HG02938 (cell line): ENCODE measurements at regions not wholly inside any gene's neighbourhood (a gene's known extent, or its start where the extent isn't known, plus 50 kb on each side); places are given as distances from the start of the nearest gene placed in this dataset.

Source experiments
- ATAC-seq: cut with Tn5 transposase; IDR thresholded peaks from one replicate; pipeline ENCODE4 v1.9.1; 2021; ENCODE audit warnings: mild to moderate bottlenecking, moderate library complexity; ENCODE audit not compliant: unreplicated experiment

DNA sequence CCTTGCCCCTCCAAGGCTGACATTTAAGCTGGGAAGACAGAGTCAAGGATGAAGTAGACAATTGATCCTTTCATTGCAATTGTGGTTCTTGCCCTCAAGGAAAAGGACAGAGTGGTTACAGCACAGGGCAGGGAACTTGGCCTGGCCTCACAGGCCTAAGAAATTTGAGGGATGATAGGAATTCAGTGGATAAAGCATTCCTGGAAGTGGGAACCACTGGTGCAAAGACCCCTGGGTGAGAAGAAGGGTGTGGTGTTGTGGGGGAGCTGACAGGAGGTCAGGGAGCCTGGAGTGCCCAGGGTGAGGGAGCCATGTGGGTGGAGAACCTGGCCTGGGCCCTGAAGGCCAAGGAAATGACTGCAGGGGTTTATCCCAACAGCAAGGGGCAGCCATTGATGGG, 287.4 kb downstream of the UACA start:
- ATAC-seq = no peak

DNA sequence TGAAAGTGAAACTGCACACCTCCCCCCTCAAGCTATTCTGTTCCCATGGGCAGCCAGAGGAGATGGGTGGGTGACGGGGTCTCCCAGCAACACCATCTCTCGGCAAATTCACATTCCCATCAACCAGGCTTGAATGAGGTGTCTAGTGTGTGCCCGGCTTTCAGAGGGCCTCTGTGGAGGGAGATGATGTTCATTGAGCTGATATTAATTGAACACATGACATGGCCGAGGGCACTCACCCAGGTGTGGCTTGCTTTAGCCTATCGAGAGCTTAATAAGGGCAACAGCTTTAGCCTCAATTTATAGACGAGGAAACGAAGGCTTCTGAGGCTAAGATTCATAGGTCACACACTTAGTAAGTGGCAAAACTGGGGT, 288.0 kb downstream of the UACA start:
- no peak for ATAC-seq

DNA sequence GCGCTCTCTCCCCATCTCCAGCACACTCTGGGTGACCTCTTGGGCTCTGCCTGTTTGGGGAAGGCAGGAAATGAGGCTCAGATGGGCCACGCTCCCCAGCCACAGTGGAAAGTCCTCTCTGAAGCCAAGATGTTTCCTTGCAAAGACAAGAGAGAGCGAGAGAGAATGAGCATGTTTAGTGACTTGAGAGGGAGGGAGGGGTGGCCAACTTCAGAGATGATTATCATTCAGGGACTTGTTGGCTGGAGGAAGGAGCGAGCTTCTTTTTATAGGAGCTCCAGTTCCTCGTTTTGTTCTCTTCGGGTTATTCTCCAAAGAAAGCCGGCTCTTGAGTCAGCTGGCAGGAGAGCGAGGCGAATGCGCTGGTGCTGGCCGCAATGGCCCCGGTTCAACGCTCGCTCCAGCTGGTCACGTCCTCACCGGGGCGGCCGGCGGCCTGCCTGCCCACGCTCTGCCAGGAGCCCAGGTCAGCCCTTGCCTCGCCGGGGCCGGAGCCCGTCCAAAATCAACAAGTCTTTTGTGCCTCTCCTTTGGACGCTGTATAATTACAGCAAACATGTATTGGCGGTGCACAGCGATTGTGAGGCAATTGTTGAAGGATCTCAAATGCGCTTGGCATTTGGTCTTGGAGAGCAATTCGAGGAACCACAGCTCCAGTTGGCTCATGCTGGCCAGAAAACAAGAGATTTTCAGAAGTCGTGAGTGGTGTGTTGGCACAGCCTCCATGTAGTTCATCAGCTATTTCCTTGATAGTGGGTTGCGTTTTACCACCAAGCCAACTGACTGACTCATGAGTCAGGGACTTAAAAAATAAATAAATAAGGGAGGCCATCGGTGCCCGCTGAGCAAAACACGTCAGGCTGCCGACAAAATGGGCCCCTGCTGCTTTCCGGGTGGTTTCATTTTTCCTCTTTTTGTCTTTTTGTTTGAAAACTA, 288.6 kb downstream of the UACA start:
- ATAC-seq = no peak

DNA sequence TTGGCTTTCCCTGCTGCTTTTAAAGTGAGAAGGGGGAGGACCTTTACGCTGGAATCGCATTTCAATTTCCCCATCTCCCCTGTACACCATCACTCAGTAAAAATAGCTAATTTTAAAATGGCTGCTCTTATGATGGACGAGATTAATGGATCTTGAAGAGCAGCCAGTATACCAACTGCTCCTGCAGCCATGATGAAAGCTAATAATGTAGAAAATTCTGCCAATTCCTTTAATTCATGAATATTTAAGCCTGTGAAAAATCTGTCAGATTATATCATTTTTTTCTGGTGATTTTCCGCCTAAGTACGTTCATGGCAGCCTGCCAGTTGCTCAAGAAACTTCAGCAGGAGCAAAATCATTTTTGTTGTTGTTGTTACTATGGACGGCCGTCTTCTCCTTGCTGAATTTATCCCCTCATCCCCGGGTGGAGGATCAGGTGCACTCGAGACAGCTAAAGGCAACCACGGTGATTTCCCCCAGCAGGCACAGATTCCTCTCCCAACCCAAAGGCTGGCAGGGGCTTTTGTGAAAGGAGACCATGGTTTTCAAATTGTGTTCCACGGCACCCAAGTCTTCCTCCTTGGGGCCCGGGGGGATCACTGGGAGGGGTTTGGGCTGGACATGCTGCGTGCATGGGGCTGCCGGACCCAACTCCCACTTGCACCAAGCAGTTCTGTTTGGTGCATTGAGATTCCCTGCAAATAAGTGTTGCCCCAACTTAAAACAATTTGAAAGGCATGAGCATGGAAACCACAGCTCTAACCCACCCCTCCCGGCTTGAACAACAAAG, 289.6 kb downstream of the UACA start:
- ATAC-seq = no peak

DNA sequence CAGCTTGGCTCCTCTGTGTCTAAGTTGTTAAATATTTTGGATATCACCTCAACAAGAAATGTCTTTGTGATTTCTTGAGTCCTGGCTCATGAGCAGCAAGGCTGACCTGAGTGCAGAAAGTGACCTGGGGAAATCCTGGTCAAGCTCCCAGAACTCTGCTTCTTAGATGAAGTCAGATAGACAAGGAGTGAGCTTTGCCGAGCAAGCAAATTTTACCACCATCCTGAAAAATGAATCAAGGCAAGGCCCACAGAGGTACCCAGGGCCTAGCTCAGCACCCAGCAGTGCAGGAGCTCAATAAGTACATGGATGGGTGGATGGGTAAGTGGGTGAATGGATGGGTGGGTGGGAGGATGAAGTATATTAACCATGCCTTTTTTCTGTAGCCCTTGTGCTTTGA, 291.8 kb downstream of the UACA start:
- no peak for ATAC-seq

DNA sequence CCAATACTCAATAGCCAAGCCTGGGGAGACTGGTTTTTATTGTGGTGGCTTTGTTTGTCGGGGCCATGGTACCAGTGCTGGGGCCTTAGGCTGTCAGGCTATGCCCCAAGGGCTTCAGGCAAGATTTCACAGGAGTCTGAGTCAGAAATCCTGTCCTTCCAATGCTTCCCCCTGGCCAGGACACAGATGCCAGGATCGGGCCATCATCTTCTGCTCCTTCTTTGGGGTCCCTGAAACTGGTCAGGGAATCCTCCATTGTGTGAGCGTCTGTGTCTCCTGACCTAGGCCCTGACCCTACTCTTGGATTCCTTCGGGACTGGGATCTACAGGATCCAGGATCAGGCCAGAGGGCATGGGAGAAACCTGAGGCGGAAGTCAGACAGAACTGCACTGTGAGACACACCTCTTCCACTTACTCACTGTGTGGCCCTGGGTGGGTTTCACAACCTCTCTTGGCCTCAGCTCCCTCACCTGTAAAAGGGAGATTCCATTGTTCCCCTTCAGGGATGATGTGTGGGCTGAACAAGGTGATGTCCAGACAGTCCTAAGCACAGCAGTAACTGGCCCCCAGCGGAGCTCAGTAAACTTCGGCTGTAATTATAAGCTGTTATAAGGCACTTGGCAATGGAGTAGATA, 292.7 kb downstream of the UACA start:
- no peak for ATAC-seq

DNA sequence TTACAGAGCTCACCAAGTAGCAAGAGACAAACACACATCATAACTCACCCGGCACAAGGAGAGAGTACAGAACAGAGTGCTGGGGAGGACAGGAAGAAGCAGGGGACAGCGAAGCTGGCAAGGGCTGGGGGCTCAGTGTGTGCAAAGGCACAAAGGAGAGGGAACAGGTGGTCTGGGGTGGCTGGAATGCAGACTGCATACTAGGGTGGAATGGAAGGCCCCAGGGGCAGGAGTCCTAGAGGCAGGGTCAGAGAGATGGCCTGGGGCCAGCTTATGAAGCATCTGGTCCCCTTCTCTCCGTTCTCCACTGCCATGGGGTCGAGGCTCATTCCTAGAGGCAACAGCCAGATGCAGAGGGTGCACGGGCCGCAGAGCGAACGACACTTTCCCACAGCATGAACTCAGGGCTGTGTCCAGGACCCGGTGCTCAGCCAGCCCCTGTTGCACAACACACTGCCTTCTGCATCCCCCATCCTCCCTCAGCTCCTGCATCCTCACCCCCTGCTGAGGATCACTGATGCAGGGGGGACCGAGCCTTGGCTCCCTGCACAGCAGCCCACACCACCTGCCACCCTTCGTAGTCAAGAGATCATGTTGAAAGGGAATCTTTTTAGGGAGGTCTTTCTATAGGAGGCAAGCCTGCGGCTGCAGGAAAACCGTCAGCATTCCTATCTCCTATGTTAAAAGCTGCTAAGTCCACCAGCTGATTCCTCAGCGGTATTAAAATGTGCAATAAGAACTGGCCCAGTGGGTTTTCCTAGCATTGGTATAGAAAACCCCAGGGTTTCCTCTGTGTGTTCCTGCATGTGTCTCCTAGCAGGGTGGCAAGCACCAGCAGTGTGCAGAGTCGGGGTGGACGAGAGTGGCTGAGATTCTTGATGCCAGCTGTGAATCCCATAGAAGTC, 293.5 kb downstream of the UACA start:
- ATAC-seq = no peak

DNA sequence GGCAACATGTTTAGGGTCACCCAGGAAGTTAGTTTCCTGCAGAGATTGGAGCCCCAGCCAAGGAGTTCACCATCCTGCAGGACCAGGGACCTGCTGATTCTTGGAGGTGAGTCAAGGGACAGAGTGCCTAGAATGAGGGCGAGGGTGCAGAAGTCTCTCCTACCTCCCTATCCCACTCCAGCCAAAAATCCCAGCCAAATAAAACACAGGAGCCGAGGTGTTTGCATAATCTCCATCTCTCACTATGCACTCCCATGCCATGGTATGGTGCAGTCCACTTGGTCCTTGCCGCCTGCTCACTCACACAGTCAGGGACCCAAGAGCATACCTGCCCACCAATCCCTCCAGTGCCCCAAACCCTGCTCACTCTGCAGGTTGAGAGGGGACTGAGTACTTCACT, 294.2 kb downstream of the UACA start:
- no peak for ATAC-seq

DNA sequence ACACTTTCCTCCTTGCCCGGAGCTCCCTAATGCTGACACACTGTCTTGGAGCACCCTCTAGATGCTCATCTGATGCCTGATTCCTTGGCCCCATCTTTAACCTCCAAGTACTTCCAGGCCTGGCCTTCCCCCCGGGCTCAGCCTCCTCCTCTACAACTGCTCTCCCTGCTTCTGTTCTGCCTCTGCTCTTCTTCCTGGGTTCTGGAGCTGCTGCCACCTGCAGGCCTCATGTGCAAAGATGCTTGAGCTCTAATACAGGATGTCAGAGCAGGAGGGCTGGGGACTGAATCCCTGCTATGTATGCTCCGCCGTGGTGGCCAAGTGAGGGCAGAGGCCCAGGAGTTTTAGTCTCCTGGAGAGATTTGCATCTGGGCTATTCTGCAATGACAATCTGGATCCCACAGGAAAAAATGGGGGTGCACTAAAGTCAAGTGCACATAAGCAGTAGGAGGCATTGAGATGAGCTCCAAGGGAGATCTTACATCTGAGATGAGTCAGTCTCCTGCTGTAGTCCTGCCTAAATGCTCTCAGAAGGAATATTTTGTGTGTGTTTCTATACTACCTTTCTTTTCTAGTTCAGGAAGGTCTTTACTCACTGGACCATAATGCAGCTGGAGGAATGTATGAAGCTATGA, 296.3 kb downstream of the UACA start:
- ATAC-seq = no peak

DNA sequence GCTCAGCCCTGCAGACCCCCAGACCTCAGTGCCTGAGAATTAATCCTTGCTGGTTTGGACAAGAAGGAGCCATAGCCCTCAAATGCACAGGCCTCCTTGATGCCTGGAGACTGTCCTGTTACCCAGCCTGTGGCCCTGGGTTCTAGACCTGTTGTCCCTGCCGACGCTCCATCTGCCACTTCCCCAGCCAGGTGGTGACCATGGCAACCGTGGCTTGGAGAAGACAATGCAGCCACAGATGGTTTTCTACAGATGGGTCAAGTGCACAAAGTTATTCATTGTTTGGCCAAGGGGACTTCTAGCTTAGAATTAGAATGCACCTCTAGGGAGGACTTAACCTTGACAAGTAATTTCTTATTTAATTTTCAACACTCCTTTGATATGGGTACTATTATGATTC, 297.1 kb downstream of the UACA start:
- no peak for ATAC-seq

DNA sequence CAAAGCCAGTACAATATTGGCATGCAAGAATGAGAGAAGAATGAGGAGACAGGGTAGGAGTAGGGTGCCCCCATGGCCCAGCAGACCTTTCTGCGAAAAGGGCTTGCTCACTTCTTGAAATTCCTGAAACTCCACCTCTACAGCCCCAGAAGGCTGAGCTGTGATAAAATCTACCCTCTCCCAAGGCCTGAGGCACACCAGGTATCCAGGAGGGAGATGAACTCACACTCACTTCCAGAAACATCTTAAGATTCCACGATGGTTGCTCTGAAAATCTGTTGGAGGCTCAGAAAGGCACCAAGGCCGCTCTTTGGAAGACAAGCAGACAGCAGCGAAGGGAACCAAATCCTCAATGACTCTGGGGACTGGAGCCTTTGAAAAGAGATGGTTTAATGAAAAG, 297.5 kb downstream of the UACA start:
- ATAC-seq = no peak

DNA sequence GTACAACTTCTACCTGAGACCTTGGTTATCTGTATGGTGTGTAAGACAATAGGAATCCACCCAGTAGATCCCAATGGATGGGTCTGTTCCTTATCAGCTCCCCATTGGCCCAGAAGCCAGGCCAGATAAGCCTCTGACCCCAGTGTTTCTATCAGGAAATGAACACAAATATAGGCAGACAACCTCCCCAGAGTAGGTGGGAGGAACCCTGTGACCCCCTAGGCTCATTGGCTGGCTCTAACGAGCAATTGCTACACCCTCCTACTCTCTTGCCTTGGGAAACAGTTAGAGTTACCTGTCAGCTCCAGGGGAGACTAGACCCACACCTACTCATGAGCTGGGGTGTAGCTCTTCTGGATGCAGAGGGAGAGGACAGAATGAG, 299.9 kb downstream of the UACA start:
- no peak for ATAC-seq

DNA sequence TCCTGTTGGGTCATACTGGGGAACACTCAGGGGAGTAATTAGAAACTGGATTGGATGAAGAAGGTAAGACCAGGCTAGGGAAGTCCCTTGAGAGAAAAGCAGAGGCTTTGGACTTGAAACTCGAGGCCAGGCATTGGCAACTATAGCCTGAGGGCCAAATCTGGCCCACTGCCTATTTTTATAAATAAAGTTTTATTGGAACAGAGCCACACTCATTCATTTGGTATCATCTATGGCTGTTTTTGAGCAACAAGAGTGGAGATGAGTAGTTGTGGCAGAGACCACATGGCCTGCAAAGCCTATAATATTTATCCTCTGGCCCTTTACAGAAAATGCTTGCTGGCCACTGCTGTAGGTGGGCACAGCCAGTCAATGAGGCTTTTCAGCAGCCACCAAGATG, 301.4 kb downstream of the UACA start:
- ATAC-seq = no peak

DNA sequence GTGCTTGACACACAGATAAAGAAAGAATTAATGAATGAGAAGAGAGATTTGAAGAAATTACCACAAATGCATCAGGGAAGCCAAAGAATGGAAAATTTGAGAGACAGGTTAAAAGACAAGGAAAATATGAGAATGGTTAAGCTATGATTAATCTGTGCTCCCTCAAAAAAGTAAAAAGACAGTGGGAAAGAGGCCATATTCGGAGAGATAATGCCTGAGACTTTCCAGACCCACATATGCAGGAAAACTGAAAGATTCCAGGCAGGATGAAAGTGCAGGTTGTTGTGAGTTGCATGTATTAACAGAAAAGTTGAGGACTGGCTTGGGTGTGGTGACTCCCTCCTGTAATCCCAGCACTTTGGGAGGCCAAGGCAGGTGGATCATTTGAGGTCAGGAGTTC, 302.3 kb downstream of the UACA start:
- no peak for ATAC-seq

DNA sequence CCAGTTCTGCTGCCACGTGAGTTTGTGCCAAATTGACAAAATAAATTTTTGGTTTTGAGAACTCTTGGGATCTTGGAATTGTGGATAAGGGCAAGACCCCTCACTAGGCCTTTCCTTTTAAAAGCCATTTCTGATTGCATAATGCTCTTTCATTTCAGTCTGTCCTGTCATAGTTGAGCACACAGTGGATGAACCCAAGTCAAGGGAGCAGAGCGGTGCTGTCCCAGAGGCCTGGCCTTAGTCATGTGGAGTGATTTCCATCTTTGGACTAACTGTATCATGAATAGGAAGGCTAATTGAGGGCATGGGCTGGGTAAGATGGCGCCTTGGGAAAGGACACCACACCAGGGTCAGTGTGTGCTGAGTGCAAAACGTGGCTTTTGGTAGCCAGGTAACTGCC, 304.0 kb downstream of the UACA start:
- no peak for ATAC-seq

DNA sequence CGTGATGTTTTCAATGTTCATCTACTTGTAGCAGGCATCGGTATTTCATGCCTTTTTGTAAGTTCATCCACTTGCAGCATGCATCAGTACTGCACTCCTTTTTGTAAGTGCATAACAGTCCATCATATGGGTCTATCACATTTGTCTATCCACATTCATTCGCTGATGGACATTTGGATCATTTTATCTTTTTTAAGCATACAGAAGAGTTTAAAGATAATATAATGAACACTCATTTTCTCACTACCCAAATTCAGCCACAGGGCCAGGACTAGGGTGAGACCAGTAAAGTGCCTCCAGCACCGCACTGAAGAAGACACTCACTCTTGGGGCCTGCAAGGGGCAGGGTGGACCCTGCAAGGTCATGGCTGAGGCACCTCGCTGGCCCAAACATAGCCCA, 309.6 kb downstream of the UACA start:
- no peak for ATAC-seq

DNA sequence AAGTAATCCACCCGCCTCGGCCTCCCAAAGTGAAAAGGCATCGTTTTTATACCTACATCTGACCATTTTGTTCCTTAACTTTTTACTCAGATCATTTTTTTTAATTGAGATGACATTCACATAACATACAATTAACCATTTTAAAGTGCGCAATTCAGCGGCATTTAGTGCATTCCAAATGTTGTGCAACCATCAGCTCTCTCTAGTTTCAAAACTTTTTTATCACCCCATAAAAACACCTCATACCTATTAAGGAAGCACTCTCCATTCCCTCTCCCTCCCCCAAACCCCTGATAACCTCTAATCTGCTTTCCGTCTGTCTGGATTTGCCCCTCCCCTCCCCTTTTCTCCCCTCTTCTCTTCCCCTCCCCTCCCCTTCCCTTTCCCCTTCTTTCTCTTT, 310.1 kb downstream of the UACA start:
- ATAC-seq = no peak

DNA sequence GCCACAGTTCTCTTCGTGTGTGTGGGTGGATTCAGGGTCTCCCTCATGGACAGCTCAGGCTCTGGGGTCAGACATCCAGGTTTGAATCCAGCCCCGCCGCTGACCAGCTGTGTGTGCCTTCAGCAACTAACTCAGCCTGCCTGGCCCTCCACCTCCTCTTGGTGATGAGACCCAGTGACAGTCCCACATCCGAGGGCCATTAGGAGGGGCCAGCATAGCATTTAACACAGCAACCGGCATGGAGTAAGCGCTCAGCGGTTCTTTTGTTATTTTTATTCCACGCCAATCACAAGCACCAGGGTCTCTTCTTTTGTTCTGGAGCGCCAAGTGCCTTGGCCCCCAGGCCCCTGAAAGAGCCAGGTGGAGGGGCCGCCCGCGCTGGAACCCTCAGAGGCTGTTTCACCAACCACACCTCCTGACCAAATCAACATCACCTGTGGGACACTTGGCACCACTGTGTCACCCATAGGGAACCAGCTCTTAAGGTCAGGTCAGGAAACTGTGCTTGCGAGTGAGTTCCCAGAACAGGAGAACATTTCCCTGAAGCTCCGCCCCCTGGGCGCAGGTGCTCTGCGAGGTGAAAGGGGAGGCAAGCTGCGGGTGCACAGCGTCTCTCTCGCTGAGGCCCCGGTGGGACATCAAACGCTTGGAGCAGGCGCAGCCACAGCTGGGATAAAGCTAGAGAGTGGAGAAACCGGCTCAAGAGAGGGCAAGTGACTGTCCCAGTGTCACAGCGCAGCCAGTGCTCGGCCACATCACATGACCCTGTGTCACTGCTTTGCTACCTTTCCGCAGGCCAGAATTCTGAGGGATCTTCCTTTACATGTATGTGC, 311.3 kb downstream of the UACA start:
- no peak for ATAC-seq

DNA sequence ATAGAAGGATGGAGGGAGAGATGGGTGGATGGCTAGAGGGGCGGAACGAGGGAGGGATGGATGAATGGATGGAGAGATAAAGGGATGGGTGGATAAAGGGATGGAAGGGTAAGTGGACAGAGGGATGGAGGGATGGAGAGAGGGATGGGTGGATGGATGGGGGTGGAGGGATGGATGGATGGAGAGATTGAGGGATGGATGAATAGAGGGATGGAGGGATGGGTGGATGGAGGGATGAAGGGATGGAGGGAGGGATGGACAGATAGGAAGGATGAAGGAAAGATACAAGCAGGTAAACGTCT, 313.3 kb downstream of the UACA start:
- ATAC-seq = no peak
